ENCODE measurements at regions not wholly inside any gene's neighbourhood (a gene's known extent, or its start where the extent isn't known, plus 50 kb on each side); places are given as distances from the start of the nearest gene placed in this dataset.

- no peak for TF ChIP-seq CTCF (conservative IDR thresholded peaks at IDR 0.05; ENCODE audit: low read depth, low read length)
- TF ChIP-seq EZH2 (IDR thresholded peaks at IDR 0.05; ENCODE audit: borderline replicate concordance, low read depth, low read length, poor library complexity, severe bottlenecking), result no peak
These were observed 598.2 kb upstream of the NECTIN3 start for GRCh38 chr3:110473405-110473804.

Measured in A673 (cell line).